EH (cell line): ENCODE measurements at regions not wholly inside any gene's neighbourhood (a gene's known extent, or its start where the extent isn't known, plus 50 kb on each side); places are given as distances from the start of the nearest gene placed in this dataset.
A peak's percentile ranks its signal among the peaks of the same experiment; 100 is the strongest.

Source experiments
- DNase-seq: peaks from one replicate; pipeline ENCODE4 v3.0.0-alpha.2; 2015; ENCODE audit warnings: low read depth

DNA sequence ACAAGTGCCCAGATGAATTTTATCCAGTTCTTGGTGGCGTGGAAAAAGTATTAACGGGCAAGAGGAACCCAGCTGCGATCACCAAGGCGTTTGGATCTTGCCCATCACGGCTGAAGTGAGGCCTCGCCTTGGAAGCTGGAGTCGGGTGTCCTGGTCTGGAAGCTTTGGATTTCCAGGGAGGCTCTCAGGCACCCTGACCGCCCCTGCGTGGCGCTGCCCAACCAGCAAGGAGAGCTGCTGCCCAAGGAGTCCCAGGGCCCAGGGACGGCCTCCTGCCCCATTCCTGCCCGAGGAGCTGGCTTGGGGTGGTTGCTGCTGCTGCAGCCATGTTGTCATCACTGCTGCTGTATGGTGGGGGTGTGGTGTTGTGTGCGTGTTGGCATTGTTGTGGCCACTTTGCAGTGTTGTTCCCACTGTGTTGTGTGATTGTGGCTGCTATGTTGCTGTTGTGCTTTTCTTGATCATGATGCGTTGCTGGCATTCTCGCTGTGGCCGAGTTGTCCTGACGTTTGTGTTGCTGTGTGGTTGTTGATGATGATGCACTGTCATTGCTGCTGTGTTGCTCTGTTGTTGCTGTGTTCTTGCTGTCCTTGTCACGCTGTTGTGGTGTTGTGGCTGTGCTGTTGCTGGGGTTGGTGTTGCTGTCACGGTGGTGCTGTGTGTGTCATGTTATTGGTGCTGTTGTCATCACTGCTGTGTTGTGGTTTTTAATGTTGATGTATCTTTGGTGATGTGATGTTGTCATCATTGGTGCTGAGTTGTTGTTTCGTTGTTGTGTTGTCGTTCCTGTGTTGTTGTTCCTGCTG is 318.8 kb downstream of the C16orf95 start:
- no peak for DNase-seq

DNA sequence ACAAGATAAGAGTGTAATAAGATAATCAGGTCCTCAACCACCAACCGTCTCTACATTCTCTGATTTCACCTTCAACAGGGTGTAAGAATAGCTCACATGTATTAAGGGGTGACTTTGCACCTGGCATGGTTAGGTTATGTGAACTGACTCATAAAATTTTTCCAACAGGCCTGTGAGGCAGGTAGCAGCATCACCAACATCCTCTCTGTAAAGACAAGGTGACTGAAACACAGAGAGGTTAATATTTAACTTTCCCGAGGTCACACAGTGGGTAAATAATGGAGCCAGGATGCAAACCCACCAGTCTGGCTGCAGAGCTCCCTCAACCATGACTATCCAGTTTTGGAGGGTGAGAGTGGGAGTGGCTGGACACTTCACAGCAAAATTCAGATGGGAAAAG is 317.2 kb downstream of the C16orf95 start:
- DNase-seq = no peak

DNA sequence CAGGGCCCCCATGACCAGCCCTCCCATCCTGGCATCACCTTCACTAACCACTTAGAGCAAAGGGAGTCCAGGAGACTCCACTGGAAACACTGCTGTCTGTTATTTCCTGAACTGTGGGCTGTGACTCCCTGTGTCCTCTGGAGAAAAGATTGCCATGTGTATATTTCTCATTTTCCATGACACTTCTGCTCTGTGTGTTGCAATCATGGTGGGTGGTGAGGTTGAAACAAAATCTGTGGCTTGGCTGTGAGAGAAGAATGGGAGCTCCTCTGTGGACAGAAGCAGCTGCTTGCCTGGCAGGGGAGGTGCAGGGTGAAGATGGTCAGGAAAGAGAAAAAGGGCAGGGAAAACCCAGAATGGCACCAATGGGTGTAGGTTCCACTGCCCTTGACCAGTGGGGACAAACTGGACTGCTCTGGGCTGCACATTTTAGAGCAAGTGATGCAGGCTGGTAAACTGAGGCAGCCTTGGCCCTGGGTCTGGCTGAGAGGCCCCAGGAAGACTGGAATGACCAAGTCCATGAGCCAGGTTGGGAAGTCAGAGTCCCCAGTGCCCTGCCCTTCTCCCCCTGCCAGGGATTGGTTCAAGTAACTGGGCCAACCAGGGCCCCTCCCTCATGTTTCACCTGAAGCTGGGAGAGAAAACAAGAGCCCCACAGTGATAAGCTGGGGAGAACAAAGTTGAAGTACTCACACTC is 314.3 kb downstream of the C16orf95 start:
- DNase-seq = peak; percentile 38

- peak; percentile 14 for DNase-seq
Observed at GRCh38 chr16:87003414-87003755, 313.8 kb downstream of the C16orf95 start.

GRCh38 chr16:87006021-87006420 is 311.2 kb downstream of the C16orf95 start:
- no peak for DNase-seq

GRCh38 chr16:87006789-87007745 is 310.1 kb downstream of the C16orf95 start:
- peak; percentile 21 for DNase-seq

DNA sequence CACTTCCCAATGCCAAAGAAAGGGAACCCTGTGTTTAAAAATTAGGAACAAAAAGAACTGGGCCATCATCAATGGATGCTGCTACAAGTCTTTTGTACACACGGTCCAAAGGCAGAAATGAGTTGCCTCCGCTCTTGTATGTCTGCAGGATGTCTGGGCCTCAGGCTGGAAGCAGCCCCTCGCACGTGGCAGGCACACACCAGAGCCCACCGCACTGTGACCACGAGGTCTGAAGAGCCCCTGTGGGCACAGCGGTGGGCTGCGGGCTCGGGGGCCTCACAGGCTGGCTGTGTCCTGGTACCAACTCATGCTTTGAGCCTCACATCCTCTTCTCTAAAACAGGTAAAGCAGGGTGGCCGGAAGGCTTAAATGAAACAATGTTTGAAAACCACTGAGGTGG is 309.3 kb downstream of the C16orf95 start:
- DNase-seq = no peak

DNA sequence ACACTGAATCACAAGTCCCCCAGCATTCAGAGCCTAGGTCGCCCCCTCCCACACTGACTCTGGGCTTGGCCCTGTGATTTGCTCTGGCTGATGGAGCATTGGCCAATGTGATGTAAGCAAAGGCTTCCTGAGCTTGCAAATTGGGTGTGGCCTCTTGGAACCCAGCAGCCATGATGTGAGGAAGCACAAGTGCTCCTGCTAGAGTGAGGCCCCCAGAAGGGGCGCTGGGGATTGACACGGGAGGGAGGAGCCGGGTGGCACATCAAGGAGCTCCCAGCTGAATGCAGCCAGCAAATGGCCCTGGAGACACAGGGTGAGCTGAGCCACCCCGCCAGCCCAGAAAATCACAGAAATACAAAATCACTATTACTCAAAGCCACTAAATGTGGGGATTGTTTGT is 308.5 kb downstream of the C16orf95 start:
- DNase-seq = no peak

DNA sequence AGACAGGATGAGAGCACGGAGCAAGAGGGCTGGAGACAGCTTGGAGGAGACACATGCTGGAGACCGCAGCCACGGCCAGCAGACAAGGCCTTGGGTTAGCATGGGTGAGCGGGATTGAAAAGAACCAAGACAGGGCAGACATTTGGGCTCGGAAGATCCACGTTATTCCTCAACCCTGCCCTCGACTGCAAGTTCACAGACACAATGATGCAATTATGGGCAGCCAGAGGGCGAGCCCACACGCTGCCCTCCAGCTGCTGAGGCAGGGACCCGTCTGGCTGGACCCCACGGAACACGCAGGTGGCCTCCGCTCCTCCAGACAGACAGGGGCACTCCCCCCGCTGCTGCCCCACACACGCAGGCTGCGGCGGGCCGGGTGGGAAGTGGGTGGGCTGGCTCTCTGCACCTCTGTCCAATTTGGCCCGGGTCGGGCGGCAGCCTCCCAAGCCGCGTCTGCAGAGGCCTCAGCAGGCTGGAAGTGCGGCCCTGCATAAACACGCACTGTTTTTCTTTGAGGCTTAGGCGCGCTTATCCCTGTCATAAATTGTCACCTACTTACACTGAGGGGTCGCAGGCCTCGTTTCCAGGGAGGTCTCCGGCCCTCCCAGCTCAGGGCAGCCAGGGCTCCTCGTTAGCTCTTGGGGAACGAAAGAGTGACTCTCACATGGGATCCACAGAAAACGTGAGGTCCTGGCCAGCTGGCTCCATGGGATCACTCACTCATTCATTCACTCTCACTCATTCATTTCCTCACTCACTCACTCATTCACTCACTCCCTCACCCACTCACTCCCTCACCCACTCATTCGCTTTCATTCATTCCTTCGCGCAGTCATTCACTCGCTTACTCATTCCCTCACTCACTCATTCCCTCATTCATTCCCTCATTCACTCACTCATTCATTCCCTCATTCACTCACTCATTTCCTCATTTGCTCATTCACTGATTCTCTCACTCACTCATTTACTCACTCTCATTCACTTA is 303.9 kb downstream of the C16orf95 start:
- no peak for DNase-seq

DNA sequence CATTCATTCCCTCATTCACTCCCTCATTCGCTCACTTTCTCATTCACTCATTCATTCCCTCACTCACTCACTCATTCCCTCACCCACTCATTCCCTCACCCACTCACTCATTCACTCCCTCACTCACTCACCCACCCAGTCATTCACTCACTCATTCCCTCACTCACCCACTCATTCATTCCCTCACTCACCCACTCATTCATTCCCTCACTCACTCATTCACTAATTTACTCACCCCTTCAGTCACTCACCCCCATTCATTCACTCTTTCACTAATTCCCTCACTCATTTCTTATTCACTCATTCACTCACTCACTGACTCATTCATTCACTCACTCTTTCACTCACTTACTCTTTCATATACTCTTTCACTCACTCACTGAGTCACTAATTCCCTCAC is 303.1 kb downstream of the C16orf95 start:
- no peak for DNase-seq

DNA sequence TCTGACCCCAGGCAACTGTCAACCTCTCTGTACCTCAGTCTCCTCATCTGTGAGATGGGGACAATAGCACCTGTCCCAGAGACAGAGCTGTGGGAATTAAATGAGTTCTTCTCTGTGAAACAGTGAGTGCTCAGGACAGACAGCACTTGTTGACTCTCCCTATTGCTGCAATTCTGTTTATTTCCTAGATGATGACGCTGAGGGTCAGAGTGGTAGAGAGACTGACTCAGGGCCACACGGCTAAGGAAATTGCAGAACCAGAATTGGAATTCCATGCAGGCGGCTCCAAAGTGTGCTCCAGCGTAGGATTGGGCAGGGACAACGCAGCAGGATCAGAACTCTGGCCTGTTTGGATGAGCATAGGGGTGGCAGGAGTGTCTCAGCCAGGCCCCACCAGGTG is 302.2 kb downstream of the C16orf95 start:
- no peak for DNase-seq

GRCh38 chr16:87016046-87017035 is 300.9 kb downstream of the C16orf95 start:
- DNase-seq = no peak

GRCh38 chr16:87017371-87018012 is 299.7 kb downstream of the C16orf95 start:
- peak; percentile 91 for DNase-seq

DNA sequence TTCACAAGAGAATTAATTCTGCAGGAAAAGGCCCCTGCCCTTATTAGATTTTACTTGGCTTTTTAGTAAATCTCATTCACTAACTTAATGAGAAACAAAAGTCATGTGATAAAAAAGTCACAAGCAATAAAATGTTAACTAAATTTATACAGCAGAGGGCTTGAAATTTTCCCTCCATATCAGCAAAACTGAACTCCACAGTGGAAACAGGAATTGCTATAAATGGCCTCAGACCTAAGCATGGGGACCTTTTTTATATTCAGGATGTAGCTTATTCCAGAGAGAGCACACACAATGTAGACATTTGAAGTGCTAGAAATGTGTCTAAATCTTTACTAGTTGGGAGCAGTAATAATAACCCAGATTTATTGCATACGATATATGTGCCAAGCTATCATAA is 291.5 kb downstream of the C16orf95 start:
- no peak for DNase-seq

GRCh38 chr16:87027056-87027616 is 290.1 kb downstream of the C16orf95 start:
- DNase-seq = no peak

DNA sequence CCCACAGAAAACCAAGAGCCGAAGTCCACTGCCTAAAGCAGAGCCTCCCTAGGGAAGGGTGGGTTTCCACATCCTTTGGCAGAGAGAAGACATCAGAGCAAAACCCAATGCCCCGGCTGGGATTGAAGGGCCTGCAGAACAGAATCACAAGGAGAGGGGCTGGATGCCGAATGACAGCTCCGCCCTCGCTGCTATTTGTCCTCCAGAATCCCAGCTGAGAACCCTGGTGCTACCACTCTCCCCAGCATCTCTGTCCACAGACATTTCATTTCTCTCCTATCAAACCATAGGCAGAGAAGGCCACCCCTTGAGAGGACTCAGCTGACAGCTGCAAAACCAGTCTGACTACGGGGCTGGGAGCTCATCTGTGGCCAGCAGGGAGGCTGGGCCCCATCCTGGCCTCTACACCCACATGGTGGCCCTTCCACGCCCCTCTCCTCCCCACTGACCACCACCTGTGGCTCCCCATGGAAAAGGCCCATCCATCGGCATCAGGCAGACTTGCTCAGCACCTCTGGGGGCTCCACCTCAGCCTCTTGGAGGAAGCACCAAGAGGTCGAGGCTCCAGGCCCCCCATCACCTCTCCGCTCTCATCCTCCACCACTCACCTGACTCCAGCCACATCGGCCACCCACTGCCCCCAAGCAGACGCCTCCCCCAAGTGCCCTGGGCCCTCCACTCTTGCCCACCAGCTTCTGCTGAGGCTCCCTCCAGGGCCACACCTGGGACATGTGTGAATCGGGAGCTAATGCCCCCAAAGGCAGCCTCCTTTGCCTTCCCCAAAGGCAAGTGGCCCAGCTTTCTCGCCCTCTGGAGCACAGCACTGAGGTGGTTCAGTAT is 288.5 kb downstream of the C16orf95 start:
- no peak for DNase-seq

DNA sequence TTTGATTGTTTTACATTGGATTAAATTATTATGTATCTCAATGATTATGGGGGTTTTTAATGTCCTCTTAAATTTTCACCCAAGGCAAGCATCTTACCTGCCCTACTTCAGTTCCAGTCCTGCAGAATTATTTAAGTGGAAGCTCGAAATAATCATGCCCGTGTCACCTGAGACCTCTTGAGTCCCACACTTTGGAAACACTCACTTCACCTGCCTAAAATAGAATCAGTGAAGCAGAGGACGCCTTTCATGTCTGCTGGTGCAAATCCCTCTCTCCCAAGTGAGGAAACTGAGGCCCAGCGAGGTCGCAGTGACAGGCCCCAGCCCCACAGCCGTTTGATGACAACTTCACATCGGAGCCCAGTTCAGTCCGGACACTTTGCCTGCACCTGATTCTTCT is 284.6 kb downstream of the C16orf95 start:
- no peak for DNase-seq

- no peak for DNase-seq
Observed at GRCh38 chr16:87033021-87033471, 284.1 kb downstream of the C16orf95 start.
